Esophagus squamous epithelium (tissue), 4 donors: ENCODE measurements at regions not wholly inside any gene's neighbourhood (a gene's known extent, or its start where the extent isn't known, plus 50 kb on each side); places are given as distances from the start of the nearest gene placed in this dataset.

ENCODE experiments used
- CTCF ChIP-seq, 6 experiments: fragments of 450-650 bp in 4 of 6; fragments of 200-600 bp in 2 of 6; sonication (generic) in 2 of 6; IDR thresholded peaks; one replicate each; pipeline ENCODE4 v1.5.1; 2016 to 2019; ENCODE audit warnings: antibody characterized with exemption in 6 of 6, mild to moderate bottlenecking in 4 of 6, moderate library complexity in 4 of 6
- POLR2A ChIP-seq, 4 donors: fragments of 450-650 bp; IDR thresholded peaks; one replicate each; pipeline ENCODE4 v1.6.1; 2017; ENCODE audit warnings: antibody characterized with exemption in 4 of 4, mild to moderate bottlenecking in 4 of 4, moderate library complexity in 3 of 4

GRCh38 chr18:30766053-30766452, 276.5 kb downstream of the DSC3 start:
- TF ChIP-seq CTCF (IDR thresholded peaks at IDR 0.05) (no peak), POLR2A (IDR thresholded peaks at IDR 0.05) (no peak)
